A549 (cell line): ENCODE measurements at regions not wholly inside any gene's neighbourhood (a gene's known extent, or its start where the extent isn't known, plus 50 kb on each side); places are given as distances from the start of the nearest gene placed in this dataset.

Source experiments
- CTCF ChIP-seq: fragments of >200 bp; sonication (Bioruptor Twin); formaldehyde crosslinking; IDR thresholded peaks from 3 replicates; pipeline ENCODE4 v1.5.1; 2016
- E2F6 ChIP-seq: IDR thresholded peaks from 2 replicates; pipeline ENCODE4 v1.6.1; 2012; ENCODE audit warnings: low read depth, borderline replicate concordance
- FOSL2 ChIP-seq, 2 experiments: fragments of 450-650 bp in 1 of 2; fragments of >200 bp in 1 of 2; sonication (Bioruptor Twin) in 1 of 2; formaldehyde crosslinking; IDR thresholded peaks; 2 replicates each; pipeline versions ENCODE4 v1.5.0 to v1.6.1; 2016 to 2020; ENCODE audit warnings: mild to moderate bottlenecking in 1 of 2, moderate library complexity in 1 of 2
- GATA3 ChIP-seq: IDR thresholded peaks from 2 replicates; pipeline ENCODE4 v1.6.1; 2012; ENCODE audit warnings: borderline replicate concordance
- HEYL ChIP-seq: fragments of 250-450 bp; sonication (Bioruptor Pico); IDR thresholded peaks from 2 replicates; pipeline ENCODE4 v1.8.0; 2021; ENCODE audit warnings: mild to moderate bottlenecking, moderate library complexity
- HOXB13 ChIP-seq: fragments of 250-450 bp; sonication (Bioruptor Pico); IDR thresholded peaks from 2 replicates; pipeline ENCODE4 v1.5.0; 2020; ENCODE audit warnings: low read depth, mild to moderate bottlenecking, moderate library complexity
- MAZ ChIP-seq: fragments of 150-350 bp; IDR thresholded peaks from 2 replicates; pipeline ENCODE4 v1.6.1; 2014; ENCODE audit warnings: antibody characterized with exemption, low read depth, low read length, borderline replicate concordance
- MYC ChIP-seq: IDR thresholded peaks from 2 replicates; pipeline ENCODE4 v1.6.1; 2012; ENCODE audit warnings: mild to moderate bottlenecking, inconsistent platforms, low read length, improper control_type of control experiment, borderline replicate concordance
- PBX3 ChIP-seq: IDR thresholded peaks from 2 replicates; pipeline ENCODE4 v1.6.1; 2012
- POLR2A ChIP-seq: IDR thresholded peaks from 2 replicates; pipeline ENCODE4 v1.6.1; 2012; ENCODE audit warnings: mild to moderate bottlenecking, low read length
- REST ChIP-seq: fragments of 200-600 bp; sonication (generic); IDR thresholded peaks from 2 replicates; pipeline ENCODE4 v1.6.1; 2016; ENCODE audit warnings: antibody characterized with exemption, mild to moderate bottlenecking, moderate library complexity
- RFX5 ChIP-seq: fragments of 450-650 bp; IDR thresholded peaks from 2 replicates; pipeline ENCODE4 v1.7.1; 2014; ENCODE audit warnings: antibody characterized with exemption, mild to moderate bottlenecking, moderate library complexity
- TP53 ChIP-seq: fragments of 250-450 bp; sonication (Bioruptor Pico); IDR thresholded peaks from 2 replicates; pipeline ENCODE4 v1.5.0; 2021; ENCODE audit warnings: mild to moderate bottlenecking, moderate library complexity
- USF2 ChIP-seq: fragments of 450-650 bp; IDR thresholded peaks from 2 replicates; pipeline ENCODE4 v1.6.1; 2014; ENCODE audit warnings: antibody characterized with exemption

GRCh38 chr7:106561151-106561550, 99.8 kb downstream of the CCDC71L start:
- TF ChIP-seq CTCF (no peak), E2F6 (no peak), MYC (no peak), REST (no peak), POLR2A (no peak), USF2 (no peak), PBX3 (no peak), TP53 (CRISPR knock-in tag) (no peak), MAZ (no peak), RFX5 (no peak), HEYL (CRISPR knock-in tag) (no peak), FOSL2 (IDR thresholded peaks at IDR 0.05) (no peak), FOSL2 (CRISPR knock-in tag; IDR thresholded peaks at IDR 0.05) (no peak), GATA3 (no peak), HOXB13 (no peak)
